Tongue (tissue), 1 donor: ENCODE measurements at regions not wholly inside any gene's neighbourhood (a gene's known extent, or its start where the extent isn't known, plus 50 kb on each side); places are given as distances from the start of the nearest gene placed in this dataset.

Experiments used
- DNase-seq: peaks from one replicate; pipeline ENCODE4 v3.0.0-alpha.2; 2015

GRCh38 chr3:70557976-70558375 lies 245.5 kb upstream of the MDFIC2 start:
- DNase-seq: no peak

- no peak for DNase-seq
Measured at GRCh38 chr3:70556056-70556455, 243.6 kb upstream of the MDFIC2 start.

- no peak for DNase-seq
Measured at GRCh38 chr3:70554170-70554569, 241.7 kb upstream of the MDFIC2 start.

- peak; percentile 56 for DNase-seq
Measured at GRCh38 chr3:70550723-70551319, 238.4 kb upstream of the MDFIC2 start.

DNA sequence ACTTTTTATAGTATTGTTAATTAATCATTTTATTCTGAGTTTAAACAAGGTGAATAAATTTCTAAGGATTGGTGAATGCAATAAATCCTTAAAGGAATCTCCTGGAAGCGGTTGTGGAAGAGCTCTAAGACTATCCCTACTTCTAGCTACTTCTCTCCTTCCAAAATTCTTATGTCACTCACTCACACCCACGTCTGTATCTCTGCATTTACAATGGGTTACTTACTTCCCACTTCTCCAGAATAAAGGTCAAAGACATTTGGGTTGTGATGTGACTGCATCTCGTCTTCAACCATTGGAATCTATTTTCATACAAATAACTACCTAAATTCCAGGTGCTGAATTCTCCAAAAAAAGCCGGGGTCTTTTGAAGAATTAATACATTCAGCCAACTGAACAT lies 234.2 kb upstream of the MDFIC2 start:
- DNase-seq: no peak

- no peak for DNase-seq
Measured at GRCh38 chr3:70543493-70543892, 231.1 kb upstream of the MDFIC2 start.

- no peak for DNase-seq
Measured at GRCh38 chr3:70539908-70540307, 227.5 kb upstream of the MDFIC2 start.

- DNase-seq: no peak
Measured at GRCh38 chr3:70532806-70533205, 220.4 kb upstream of the MDFIC2 start.

GRCh38 chr3:70531838-70532489 lies 219.5 kb upstream of the MDFIC2 start:
- DNase-seq: no peak

- DNase-seq: peak; percentile 75
Measured at GRCh38 chr3:70531063-70531657, 218.7 kb upstream of the MDFIC2 start.

- DNase-seq: no peak
Measured at GRCh38 chr3:70530626-70531025, 218.2 kb upstream of the MDFIC2 start.

- DNase-seq: no peak
Measured at GRCh38 chr3:70527026-70527425, 214.6 kb upstream of the MDFIC2 start.

DNA sequence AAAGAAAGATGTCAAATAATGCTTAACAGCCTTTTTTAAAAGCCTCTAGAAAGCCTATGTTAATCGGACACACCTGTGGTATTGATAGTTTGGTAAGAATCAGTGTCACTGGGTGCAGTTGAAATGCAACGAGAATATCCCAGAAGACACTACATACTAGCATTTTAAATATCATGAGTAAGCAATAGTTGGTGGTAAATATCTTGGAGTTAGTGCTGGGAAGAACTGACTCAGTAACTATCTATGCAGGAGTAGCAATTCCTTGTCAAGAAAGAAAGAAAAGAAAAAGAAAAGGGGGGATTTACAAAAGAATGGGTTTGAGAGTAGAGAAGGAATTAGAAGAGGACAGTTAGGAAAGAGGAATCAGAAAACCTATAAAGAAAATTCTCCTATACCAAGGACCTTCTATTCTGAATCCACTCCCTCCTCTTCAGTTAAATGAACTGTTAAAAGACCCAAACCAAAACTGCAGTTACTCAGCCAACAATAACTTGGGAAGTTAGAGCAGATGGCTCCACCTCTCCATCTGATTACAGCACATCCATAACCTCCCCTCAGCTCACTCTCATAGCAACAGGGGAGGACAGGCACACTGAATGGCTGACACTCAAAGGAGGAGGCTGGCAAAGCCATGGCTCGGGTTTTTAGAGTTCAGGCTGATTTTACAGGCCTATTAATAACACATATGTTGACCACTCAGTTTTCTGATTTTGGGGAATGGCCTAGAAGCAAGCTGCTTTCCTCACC lies 207.6 kb upstream of the MDFIC2 start:
- no peak for DNase-seq

DNA sequence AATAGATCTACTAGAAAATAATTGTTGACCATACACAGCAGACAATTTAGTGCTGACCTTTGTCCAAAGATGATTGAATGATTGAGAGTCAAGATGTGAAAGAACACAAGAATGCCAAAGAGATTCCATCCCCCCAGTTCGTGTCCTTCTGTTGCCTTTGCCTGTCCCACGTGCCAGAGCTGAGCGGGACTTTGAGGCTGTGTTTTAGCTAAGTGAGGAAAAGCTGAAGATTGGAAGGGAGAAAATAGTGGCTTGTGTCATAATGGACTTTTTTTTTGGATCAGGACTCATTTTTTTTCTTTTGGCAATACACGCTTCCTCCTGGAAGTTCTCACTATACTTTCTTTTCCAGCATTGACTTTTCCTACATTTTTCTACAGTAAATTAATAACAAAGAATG lies 206.6 kb upstream of the MDFIC2 start:
- no peak for DNase-seq

DNA sequence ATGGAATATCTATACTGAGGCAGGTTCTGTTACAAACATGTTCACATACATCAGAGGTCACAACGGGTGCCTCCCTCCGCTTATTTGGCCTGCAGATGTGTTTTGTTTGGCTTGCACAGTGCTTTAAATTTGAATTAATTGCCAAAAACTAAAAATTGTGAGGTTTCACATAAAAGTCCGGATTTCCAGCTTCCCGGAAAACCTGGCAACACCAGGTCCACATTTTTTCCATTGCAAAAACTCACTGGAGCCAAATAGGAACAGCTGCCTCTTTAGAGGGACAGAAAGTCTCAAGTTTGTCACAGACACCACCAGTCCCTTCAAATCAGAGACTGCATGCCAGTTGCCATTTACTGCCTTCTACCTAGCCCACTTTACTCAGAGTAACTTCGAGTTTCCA lies 205.9 kb upstream of the MDFIC2 start:
- peak; percentile 69 for DNase-seq

GRCh38 chr3:70517124-70517890 lies 204.9 kb upstream of the MDFIC2 start:
- no peak for DNase-seq

DNA sequence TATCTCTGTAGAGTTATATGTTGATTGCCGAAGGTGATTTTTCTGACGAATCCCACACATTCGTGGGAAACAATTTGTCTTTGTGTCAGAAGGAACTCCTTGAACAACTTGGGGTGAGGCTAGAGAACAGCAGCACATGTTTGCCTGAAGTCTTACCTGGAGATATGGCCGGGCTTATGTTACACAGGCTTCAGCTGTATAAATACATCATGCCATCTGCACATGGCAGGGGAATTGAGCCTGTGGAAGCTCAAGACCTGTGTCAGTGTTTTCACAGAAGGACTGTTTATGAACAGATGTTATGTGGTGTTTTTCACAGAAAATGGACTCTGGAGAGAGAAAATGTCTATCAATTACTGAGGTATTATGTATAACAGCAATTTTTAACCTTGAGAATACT lies 203.6 kb upstream of the MDFIC2 start:
- DNase-seq: no peak

DNA sequence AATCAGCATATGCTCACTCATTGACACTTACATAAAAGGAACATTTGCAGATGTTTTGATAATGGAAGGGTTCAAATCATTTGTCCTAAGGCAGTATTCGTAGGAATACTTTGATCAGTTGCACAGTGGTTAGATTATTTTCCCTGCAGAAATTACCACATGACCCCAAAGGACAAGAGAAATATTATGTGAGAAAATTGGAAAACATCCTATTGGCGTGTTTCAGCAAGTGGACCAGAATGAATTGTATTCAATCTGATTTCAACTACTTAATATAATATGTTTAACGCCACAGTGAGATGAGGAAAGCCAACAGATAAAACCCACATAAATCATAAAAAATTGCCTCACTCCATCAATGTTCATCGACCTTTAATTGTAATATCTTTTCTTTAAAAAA lies 195.0 kb upstream of the MDFIC2 start:
- no peak for DNase-seq

- no peak for DNase-seq
Measured at GRCh38 chr3:70506775-70507174, 194.3 kb upstream of the MDFIC2 start.

DNA sequence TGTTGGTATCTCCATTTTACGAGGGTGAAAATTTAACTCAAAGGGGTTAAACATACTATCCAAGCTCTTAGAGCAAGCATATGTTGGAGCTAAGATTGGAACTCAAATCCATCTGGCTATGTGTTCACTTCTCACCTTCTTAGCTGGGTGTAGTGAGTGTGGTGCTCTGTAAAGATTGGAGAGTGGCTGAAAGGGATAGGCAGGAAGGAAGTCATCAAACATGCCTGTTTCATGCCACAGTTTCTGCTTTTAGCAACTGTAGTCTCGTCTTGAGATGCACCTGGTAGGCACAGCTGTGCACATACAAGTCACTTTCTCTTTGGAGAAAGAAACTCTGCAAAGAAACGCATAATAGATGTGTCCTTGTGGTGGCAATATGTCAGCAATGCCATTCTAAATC lies 189.1 kb upstream of the MDFIC2 start:
- no peak for DNase-seq

DNA sequence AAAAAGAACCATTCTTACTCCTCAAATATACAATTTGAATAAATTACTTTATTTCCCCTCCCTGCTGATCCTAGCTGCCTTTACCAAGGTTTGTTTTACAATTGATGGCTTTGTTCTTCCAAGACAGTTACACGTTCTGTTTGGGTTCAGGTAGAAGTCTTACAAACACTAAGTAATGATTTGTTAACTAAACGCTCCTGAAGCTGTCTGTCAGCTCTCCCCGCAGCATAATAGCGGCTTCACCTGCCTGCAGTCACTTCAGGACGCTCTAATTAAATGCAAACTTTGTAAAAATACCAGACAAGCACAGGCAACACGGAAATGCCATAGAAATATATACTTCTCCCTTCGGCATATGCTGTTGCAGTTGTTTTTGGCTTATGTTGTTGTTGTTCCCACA lies 176.4 kb upstream of the MDFIC2 start:
- peak; percentile 5 for DNase-seq

GRCh38 chr3:70488131-70488530 lies 175.7 kb upstream of the MDFIC2 start:
- DNase-seq: no peak
